OCI-LY3 (cell line): ENCODE measurements at regions not wholly inside any gene's neighbourhood (a gene's known extent, or its start where the extent isn't known, plus 50 kb on each side); places are given as distances from the start of the nearest gene placed in this dataset.

Source experiments
- CTCF ChIP-seq: fragments of 200-600, 300-600 bp; sonication (generic); IDR thresholded peaks from 2 replicates; pipeline ENCODE4 v1.5.1; 2014; ENCODE audit warnings: antibody characterized with exemption, low read length, low read depth
- EZH2phosphoT487 ChIP-seq: fragments of 200-600 bp; shearing (Covaris generic); IDR thresholded peaks from 2 replicates; pipeline ENCODE4 v1.6.1; 2018; ENCODE audit warnings: antibody characterized with exemption, mixed run types, low read depth

GRCh38 chr7:109460296-109460695 is 890.6 kb downstream of the DNAJB9 start:
- TF ChIP-seq CTCF (no peak), EZH2phosphoT487 (no peak)
